SJCRH30 (cell line): ENCODE measurements at regions not wholly inside any gene's neighbourhood (a gene's known extent, or its start where the extent isn't known, plus 50 kb on each side); places are given as distances from the start of the nearest gene placed in this dataset.

Experiments
- DNase-seq, 2 experiments: peaks; one replicate each; pipeline ENCODE4 v3.0.0-alpha.2; 2015 to 2020
- H3K27ac ChIP-seq: fragments of 250-450 bp; sonication (Bioruptor Pico); 2 replicates; pipeline ENCODE4 v1.5.1; 2020; ENCODE audit warnings: mild to moderate bottlenecking, moderate library complexity
- H3K27me3 ChIP-seq: fragments of 250-450 bp; sonication (Bioruptor Pico); 2 replicates; pipeline ENCODE4 v1.5.1; 2020; ENCODE audit warnings: mild to moderate bottlenecking, moderate library complexity
- H3K36me3 ChIP-seq: fragments of 250-450 bp; sonication (Bioruptor Pico); 2 replicates; pipeline ENCODE4 v1.5.1; 2020; ENCODE audit warnings: mild to moderate bottlenecking, moderate library complexity
- H3K4me1 ChIP-seq: fragments of 250-450 bp; sonication (Bioruptor Pico); 2 replicates; pipeline ENCODE4 v1.5.1; 2020; ENCODE audit warnings: mild to moderate bottlenecking, moderate library complexity
- H3K4me3 ChIP-seq: fragments of 250-450 bp; sonication (Bioruptor Pico); 2 replicates; pipeline ENCODE4 v1.5.1; 2020; ENCODE audit warnings: mild to moderate bottlenecking, moderate library complexity
- H3K9me3 ChIP-seq: fragments of 250-450 bp; sonication (Bioruptor Pico); replicated peaks from 2 replicates; pipeline ENCODE4 v1.5.1; 2020; ENCODE audit warnings: mild to moderate bottlenecking, moderate library complexity

DNA sequence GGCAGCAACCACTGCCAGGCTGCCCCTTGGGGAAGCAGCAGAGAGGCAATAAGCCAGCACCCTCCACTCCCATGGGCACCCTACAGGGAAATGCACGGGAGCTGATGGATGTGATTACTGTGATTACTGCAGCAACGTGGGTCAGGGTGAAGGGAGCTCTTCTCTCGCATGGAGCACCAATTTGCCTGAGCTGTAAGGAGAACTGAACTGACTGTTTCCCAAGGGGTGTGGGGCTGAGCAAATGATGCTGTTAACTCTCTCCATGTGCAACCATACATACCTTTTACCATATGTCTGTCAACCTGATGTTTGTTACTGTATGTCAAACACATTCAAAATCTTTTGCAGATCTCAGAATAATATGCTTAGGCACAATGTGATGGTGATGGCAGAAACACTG lies 680.6 kb downstream of the SQOR start:
- H3K36me3 ChIP-seq = no peaks in the 10 kb centered on the region

DNA sequence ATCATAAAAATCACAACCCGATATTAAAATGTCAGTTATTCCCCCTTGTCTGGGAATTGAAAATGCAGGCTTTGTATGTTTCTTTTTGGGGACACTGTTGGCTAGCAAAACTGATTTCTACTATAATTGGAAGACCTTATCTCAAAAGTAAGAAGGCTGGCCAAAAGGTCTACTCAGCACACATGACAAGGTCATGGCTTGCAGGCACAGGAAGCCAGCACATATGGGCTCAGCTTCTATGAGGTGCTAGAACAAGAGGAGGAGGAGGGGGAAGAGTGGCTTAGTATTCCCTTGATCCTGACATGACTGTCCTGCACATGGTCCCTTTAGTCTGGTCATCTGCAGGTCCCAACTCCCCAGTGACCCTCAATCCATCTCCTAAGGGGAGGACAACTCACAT lies 681.2 kb downstream of the SQOR start:
- no peaks in the 10 kb centered on the region for H3K36me3 ChIP-seq
- H3K9me3 ChIP-seq = no peaks in the 10 kb centered on the region
- H3K27ac ChIP-seq = no peak overlapping the region
- no peaks in the 10 kb centered on the region for H3K4me1 ChIP-seq
- no peak for DNase-seq
- no peak overlapping the region for H3K4me3 ChIP-seq
- 0 out of 2 replicates have a peak, but pooled peaks cover 2% of the 10 kb centered on the region for H3K27me3 ChIP-seq

More for the DNA sequence above, 680.6 kb downstream of the SQOR start:
- H3K4me1 ChIP-seq = no peaks in the 10 kb centered on the region
- no peak for DNase-seq
- 0 out of 2 replicates have a peak, but pooled peaks cover 2% of the 10 kb centered on the region for H3K27me3 ChIP-seq
- H3K27ac ChIP-seq = no peak overlapping the region
- no peak overlapping the region for H3K4me3 ChIP-seq
- H3K9me3 ChIP-seq = no peaks in the 10 kb centered on the region

DNA sequence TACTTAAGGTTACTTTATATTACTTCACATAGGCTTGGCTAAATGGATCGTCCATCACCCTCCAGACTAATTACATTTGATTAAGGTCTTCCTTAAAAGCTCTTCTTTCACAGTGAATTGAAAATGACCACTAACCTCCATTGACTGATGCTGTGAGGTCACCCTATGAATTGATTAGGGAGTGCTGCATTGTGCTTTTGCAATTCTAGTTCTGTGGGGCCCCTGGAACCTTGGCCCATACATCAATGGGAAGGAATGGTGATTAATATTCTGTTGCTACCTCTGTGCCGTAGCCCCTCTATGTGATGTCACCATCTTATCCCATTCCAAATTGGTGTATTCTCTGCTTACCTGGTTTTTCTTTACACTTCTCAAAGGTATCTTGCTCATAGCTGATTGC lies 682.2 kb downstream of the SQOR start:
- Histone ChIP-seq H3K27me3 (0 out of 2 replicates have a peak, but pooled peaks cover 2% of the 10 kb centered on the region), H3K9me3 (no peaks in the 10 kb centered on the region), H3K36me3 (no peaks in the 10 kb centered on the region), H3K27ac (no peak overlapping the region), H3K4me1 (no peaks in the 10 kb centered on the region), H3K4me3 (no peak overlapping the region)
- no peak for DNase-seq

DNA sequence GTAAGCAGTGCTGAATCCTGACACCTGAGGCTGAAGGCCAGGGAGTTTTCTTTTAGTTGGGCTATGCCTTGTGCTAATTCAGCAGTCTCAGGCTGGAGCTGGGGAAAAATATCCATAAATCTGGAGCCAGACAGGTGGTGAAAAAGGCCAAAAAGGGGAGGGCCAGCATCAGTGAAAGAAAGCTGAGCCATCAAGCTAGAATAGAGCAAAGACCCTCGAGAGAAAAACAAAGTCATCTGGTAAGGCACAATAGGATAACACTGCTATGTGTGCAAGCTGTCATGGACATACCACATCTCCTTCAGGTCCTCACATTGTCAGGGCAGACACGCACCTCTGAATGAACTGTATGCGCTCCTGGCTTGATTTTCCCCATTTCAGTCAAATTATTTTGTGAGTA lies 687.9 kb downstream of the SQOR start:
- Histone ChIP-seq H3K27ac (no peak overlapping the region), H3K27me3 (0 out of 2 replicates have a peak, but pooled peaks cover 2% of the 10 kb centered on the region), H3K4me3 (no peak overlapping the region), H3K4me1 (no peaks in the 10 kb centered on the region), H3K36me3 (no peaks in the 10 kb centered on the region), H3K9me3 (no peaks in the 10 kb centered on the region)
- DNase-seq = no peak

DNA sequence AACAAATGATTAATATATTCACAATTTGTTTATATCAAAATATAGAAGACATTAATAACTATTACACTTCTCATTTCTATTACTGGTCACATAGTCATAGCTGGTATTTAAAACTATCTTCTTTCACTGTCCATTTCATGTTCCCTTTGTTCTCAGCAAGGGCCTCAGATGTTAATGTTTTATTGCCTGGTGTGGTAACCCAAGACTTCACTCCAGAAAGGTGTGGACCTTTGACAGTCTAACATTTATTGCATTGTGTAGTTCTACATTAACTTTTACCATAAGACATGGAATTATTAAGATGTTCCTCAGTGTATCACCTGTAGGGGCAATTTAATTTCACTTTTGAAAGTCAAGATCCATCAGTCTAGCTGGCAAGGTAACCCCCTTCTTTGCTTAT lies 691.3 kb downstream of the SQOR start:
- Histone ChIP-seq H3K36me3 (no peaks in the 10 kb centered on the region), H3K4me1 (no peaks in the 10 kb centered on the region), H3K27me3 (no peaks in the 10 kb centered on the region), H3K27ac (no peak overlapping the region), H3K9me3 (no peaks in the 10 kb centered on the region), H3K4me3 (no peak overlapping the region)
- no peak for DNase-seq

DNA sequence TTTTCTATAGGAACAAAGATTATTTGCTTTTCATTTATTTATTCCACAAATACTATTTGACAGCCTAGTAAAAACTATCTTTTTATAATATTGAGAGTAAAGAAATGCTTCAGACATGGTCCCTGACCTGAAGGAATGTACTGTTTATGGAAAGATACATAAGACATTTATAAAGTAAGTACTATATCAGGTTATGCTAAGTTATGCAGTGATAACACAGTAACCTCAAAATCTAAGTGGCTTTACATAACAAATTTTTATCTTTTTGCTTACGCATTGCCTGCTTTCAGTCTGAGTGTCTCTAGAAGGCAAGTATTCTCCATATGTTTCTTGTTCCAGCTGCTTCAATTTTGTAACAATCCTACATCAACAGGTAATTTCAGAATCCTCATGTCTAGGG lies 694.0 kb downstream of the SQOR start:
- no peak for DNase-seq
- no peak overlapping the region for H3K27ac ChIP-seq
- H3K27me3 ChIP-seq = no peaks in the 10 kb centered on the region
- no peak overlapping the region for H3K4me3 ChIP-seq
- H3K4me1 ChIP-seq = no peaks in the 10 kb centered on the region
- H3K9me3 ChIP-seq = no peaks in the 10 kb centered on the region
- no peaks in the 10 kb centered on the region for H3K36me3 ChIP-seq

DNA sequence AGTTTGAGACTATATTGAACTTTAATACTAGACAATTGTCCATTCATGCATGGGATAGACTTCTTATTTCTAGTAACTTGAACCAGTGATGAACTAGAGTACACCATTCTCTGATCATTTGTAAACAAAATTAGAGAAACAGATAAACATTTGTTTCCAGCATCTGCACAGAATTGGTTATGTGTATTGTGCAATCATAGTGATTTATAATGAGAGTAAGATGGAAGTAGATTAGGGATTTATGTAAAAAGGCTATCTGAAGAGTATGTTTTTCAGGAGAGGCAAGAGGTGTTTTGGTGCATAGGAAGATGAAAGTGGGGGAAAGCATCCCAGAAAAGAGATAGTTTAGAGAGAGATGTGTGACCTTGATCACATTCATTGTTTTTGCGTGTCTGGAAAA lies 695.0 kb downstream of the SQOR start:
- Histone ChIP-seq H3K36me3 (no peaks in the 10 kb centered on the region), H3K4me1 (no peaks in the 10 kb centered on the region), H3K9me3 (no peaks in the 10 kb centered on the region), H3K4me3 (no peak overlapping the region), H3K27ac (no peak overlapping the region), H3K27me3 (no peaks in the 10 kb centered on the region)
- DNase-seq = no peak

DNA sequence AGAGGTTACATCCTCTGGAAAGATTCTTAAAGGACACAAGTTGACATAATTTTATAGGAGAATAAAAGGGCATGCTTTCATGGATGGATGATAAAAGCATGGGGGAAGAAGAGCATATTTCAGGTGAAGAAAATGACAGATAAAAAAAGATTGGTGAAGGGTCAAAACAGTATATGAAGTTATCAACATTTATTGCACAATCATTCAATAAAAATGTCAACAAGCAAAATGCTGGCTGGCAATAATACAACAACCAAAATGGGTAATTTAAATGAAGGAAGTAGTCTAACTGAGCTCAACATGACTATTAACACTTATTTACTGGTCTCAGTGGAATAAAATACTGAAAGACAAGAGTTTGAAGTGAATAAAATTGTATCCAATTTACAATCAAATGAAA lies 696.7 kb downstream of the SQOR start:
- no peak for DNase-seq
- Histone ChIP-seq H3K27ac (no peak overlapping the region), H3K4me1 (no peaks in the 10 kb centered on the region), H3K9me3 (no peaks in the 10 kb centered on the region), H3K4me3 (no peak overlapping the region), H3K27me3 (no peaks in the 10 kb centered on the region), H3K36me3 (no peaks in the 10 kb centered on the region)

DNA sequence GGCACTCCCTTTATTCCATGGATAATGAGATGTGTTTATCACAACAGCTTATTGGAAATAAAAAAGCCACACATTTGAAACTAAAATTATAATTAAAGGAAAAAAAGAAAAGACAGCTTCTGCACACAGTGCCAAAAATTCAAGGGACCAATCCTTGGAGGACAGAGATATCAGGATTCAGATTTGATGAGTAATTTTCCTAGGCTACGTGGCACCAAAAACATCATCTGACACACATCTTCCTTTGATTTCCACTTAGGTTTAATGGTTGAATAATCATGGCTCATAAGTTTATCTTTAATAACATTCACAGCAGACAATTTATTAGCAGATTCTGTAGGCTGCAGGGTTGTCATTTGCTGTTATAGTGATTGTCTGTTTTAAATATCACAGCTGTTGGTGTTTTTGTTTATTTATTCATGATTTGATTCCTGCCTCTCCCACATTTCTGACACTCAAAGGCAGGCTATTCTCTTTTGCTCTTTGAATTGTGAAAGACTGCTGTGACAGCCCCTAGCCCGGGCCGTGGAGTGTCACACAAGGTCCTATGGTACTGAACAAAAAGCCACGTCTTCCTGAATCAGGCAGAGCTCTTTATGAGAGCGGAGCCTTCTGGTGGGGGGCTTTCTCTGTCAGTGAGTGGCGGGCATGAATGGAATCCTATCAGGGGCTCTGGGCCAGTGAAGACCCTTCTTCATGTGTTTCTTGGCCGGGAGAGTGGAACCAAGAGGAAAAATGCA lies 708.5 kb downstream of the SQOR start:
- no peak overlapping the region for H3K27ac ChIP-seq
- no peak for DNase-seq
- no peak overlapping the region for H3K4me3 ChIP-seq
- H3K27me3 ChIP-seq = no peaks in the 10 kb centered on the region
- no peaks in the 10 kb centered on the region for H3K4me1 ChIP-seq
- H3K36me3 ChIP-seq = no peaks in the 10 kb centered on the region
- H3K9me3 ChIP-seq = no peaks in the 10 kb centered on the region; the same call in 1 of the 2 replicates

DNA sequence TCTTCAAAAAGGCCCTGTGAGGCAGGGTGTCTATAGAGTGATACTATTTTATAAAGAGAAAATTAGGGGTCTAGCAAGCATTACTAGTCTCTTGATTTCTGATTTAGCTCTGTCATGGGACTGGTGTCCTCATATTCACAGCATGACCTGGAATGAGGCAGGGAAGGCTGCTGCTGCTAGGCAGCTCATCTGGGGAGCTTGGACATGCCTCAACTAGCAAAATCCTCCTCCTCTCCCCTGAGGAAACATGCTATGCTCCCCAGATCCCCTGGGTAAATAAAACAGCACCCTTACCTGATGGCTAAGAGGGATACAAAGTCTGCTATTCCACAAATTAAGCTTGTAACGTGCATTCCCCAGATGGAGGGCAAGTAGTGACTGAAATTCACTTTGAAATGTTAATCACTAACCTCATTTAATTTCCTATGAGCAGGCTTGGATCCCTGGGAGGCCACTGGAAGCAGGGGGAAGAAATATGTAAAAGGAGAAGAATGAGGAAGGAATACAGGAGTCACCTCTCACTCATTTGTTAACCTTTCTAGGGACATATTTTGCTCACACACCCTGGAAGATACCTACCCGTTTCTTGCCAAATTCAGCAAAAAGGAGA lies 709.4 kb downstream of the SQOR start:
- Histone ChIP-seq H3K27ac (no peak overlapping the region), H3K9me3 (no peaks in the 10 kb centered on the region; the same call in 1 of the 2 replicates), H3K4me1 (no peaks in the 10 kb centered on the region), H3K36me3 (no peaks in the 10 kb centered on the region), H3K27me3 (no peaks in the 10 kb centered on the region), H3K4me3 (no peak overlapping the region)
- no peak for DNase-seq

DNA sequence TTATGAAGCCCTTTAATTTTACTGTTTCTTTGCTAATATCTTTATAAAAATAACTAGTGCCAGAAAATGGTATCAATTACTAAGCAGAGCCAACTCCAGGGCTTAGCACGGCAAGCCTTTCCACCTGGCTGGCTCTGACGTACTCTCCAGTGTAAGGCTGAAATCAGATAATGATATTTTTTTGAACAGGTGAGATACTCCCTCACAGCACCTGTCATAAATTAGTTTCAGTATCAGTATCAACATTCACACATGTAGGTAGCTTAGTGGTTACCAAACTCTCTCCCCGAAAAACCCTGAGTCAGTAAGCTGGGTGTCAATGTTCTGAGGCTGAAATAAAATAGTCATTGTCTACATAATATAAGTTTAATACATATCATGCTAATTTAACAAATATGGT lies 710.1 kb downstream of the SQOR start:
- H3K4me1 ChIP-seq = no peaks in the 10 kb centered on the region
- no peaks in the 10 kb centered on the region for H3K36me3 ChIP-seq
- no peaks in the 10 kb centered on the region; the same call in 1 of the 2 replicates for H3K9me3 ChIP-seq
- no peak overlapping the region for H3K27ac ChIP-seq
- no peak overlapping the region for H3K4me3 ChIP-seq
- DNase-seq = peak in 1 of 2 experiments; percentile 6
- no peaks in the 10 kb centered on the region for H3K27me3 ChIP-seq

DNA sequence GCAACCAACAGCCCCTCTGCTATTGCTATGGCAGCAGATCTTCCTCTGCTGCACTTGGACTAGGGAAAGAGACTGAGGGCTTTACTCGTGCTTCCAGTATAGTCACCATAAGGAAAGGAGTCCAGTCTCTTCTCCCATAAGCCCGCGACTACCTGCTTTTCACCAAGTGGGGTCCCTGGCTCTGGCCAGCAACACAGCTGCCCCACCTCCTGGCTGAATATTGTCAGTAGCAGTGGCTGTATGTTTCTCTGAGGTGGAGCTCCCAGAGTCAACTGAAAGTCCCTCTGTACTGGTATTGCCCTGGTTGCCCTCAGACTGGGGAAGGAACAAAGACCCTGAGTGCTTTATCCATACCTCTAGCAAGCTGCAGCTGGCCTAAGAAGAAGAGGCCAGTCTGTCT lies 719.6 kb downstream of the SQOR start:
- no peaks in the 10 kb centered on the region for H3K27me3 ChIP-seq
- no peaks in the 10 kb centered on the region for H3K4me1 ChIP-seq
- no peaks in the 10 kb centered on the region for H3K9me3 ChIP-seq
- no peak overlapping the region for H3K4me3 ChIP-seq
- DNase-seq = no peak
- H3K27ac ChIP-seq = no peak overlapping the region
- no peaks in the 10 kb centered on the region for H3K36me3 ChIP-seq

DNA sequence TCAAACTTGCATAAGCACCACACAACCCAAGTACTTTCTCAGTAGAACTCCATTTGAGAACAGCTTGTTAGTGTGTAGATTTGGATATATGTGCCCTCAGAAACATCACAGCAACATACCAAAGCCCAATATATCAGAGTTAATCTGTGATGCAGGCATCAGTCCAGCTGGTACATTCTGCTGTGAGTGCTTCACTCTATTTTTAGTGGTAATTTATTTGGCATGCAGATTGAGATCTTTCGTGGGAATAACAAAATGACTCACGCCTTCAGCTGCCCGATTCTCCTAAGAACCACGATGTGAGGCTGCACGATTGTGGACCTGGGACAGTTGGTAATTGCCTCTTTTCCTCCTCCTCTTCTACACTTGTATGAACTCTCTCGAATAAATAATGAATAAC lies 730.7 kb downstream of the SQOR start:
- H3K4me3 ChIP-seq = no peak overlapping the region
- H3K9me3 ChIP-seq = no peaks in the 10 kb centered on the region
- no peak overlapping the region for H3K27ac ChIP-seq
- H3K27me3 ChIP-seq = no peaks in the 10 kb centered on the region; the same call in 1 of the 2 replicates
- H3K36me3 ChIP-seq = no peaks in the 10 kb centered on the region
- DNase-seq = peak in 1 of 2 experiments; percentile 17
- H3K4me1 ChIP-seq = no peaks in the 10 kb centered on the region

DNA sequence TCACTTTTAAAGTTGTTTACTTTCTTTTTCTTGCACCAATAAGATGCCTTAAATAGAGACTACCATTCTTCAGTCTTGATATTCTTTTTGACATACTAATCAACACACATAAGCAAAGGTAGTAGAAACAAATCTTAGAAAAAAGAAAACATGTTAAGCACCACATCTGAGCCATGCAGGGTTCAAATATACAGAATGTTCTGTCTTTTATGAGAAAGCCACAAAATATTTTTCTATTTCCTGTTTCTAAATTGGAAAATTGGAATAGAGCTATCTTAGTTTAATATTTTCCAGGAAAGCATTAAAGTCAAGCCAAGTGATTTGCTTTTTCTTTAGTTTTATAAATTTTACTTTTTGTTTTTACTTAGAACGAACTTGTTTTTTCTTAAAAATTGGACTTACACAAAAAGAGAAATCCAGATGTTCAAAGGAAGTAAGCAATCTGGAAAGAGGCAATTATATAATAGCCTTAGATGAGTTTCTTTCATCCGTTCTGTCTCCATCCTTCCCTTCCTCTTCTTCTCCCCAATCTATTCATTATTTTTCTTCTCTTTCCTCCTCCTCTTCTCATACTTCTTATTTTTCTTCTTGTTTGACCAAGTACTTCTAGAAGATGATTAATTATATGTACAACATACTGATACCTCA lies 731.7 kb downstream of the SQOR start:
- Histone ChIP-seq H3K36me3 (no peaks in the 10 kb centered on the region), H3K4me1 (no peaks in the 10 kb centered on the region), H3K27me3 (no peaks in the 10 kb centered on the region; the same call in 1 of the 2 replicates), H3K9me3 (no peaks in the 10 kb centered on the region), H3K27ac (no peak overlapping the region), H3K4me3 (no peak overlapping the region)
- no peak for DNase-seq

DNA sequence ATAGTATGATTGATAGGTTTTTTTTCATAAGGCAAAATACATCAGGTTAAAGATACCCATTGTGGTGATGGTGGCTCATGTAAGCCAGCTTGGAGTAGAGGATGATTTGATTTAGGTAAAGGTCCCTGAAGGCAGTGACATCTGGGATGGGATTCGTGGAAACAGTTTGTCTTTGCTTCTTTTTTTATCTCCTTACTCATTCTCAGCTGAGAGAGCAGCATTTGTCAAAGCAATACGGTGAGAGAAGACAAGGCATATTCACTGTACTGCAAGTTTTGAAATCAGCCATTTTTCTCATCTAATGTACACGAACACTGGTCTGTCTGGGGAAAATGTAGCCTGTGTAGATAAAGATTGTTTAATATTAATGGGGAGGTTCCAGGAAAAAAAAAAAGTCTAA lies 749.1 kb downstream of the SQOR start:
- Histone ChIP-seq H3K36me3 (no peaks in the 10 kb centered on the region), H3K27me3 (no peaks in the 10 kb centered on the region), H3K4me1 (no peaks in the 10 kb centered on the region), H3K27ac (no peak overlapping the region), H3K9me3 (no peaks in the 10 kb centered on the region), H3K4me3 (no peak overlapping the region)
- no peak for DNase-seq
